GM10248 (cell line): ENCODE measurements at regions not wholly inside any gene's neighbourhood (a gene's known extent, or its start where the extent isn't known, plus 50 kb on each side); places are given as distances from the start of the nearest gene placed in this dataset.

Experiments
- CTCF ChIA-PET: fragments of 300-600 bp; sonication (Branson Sonifier 250); formaldehyde crosslinking; extraction: SDS; loops from one replicate; lab custom pipeline; 2021; ENCODE audit warnings: antibody characterized with exemption; lab: Yijun Ruan, JAX
- POLR2A ChIA-PET: fragments of 350-650 bp; sonication (Branson Sonifier 250); formaldehyde crosslinking; extraction: SDS; loops from one replicate; lab custom pipeline; 2020; ENCODE audit warnings: antibody characterized with exemption; lab: Yijun Ruan, JAX
- DNase-seq: peaks from one replicate; pipeline ENCODE4 v3.0.0; 2012; ENCODE audit errors: extremely low spot score
- TF ChIP-seq, protein P1 (sequence below): IDR thresholded peaks from 2 replicates; pipeline ENCODE4 v1.5.1; 2012; ENCODE audit warnings: mild to moderate bottlenecking, low read depth; ENCODE audit errors: extremely low read depth, missing control alignments, control extremely low read depth

DNA sequence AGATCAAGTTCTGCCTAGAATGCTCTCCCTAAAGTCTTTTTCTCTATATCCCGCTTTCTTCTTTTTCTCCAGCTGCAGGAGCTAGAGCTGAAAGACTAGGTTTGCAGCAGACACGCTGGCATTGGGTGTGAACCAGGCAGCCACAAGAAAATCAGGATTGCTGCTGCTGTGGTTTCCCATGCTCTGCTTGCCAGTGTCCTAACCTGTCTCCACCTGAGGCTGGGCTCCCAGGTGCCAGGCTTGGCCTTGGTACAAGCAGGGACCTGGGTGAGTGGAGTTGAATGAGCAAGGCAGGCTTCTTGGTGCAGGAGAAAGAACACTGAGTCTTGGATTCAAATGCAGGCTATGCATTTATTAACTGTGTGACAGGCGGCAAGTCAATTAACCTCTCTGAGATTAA lies 440.3 kb upstream of the MAF start:
- POLR2A ChIA-PET, result no interaction called here
- CTCF ChIA-PET, result no interaction called here
- DNase-seq, result no peak
- TF ChIP-seq, protein P1, sequence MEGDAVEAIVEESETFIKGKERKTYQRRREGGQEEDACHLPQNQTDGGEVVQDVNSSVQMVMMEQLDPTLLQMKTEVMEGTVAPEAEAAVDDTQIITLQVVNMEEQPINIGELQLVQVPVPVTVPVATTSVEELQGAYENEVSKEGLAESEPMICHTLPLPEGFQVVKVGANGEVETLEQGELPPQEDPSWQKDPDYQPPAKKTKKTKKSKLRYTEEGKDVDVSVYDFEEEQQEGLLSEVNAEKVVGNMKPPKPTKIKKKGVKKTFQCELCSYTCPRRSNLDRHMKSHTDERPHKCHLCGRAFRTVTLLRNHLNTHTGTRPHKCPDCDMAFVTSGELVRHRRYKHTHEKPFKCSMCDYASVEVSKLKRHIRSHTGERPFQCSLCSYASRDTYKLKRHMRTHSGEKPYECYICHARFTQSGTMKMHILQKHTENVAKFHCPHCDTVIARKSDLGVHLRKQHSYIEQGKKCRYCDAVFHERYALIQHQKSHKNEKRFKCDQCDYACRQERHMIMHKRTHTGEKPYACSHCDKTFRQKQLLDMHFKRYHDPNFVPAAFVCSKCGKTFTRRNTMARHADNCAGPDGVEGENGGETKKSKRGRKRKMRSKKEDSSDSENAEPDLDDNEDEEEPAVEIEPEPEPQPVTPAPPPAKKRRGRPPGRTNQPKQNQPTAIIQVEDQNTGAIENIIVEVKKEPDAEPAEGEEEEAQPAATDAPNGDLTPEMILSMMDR, result no peak

DNA sequence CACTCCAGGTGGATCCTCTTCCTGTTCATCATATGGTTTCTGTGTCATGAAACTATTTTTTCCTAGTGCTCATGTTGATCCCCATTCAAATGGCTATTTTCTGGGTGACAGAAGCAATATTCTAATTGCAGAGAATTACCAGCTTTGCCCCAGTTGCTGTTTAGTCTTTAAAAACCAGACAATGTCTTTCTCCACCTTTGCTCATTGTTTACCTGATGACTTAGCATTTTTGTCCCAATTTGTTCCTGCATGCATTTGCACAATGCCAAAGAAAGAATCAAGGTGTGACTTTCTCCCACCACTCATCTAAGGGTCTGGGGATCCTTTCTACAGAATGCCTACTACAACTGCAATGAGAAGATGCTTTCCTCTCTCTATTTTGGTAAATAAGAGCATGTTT lies 439.9 kb upstream of the MAF start:
- TF ChIP-seq, protein P1, result no peak
- ChIA-PET CTCF (no interaction called here), POLR2A (no interaction called here)
- DNase-seq, result no peak

DNA sequence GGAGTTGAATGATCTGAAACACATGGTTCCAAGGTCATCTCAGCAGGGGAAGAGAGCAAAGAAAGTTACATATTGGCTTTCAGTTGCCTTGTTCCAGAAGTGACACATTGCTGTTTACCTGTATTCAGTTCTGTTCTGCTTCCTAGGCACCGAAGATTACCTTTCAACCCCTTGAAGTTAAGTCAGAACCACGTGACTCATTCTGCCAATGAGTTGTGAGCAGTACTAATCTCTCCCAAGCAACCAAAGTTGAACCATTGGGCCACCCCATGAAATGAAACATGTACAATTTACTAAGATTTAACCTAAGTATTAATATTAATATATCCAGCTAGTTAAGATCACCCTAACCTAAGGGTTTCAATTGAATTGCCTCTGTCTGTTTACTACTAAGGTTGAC lies 439.2 kb upstream of the MAF start:
- TF ChIP-seq, protein P1, result no peak
- CTCF ChIA-PET, result no interaction called here
- no peak for DNase-seq
- POLR2A ChIA-PET, result no interaction called here

DNA sequence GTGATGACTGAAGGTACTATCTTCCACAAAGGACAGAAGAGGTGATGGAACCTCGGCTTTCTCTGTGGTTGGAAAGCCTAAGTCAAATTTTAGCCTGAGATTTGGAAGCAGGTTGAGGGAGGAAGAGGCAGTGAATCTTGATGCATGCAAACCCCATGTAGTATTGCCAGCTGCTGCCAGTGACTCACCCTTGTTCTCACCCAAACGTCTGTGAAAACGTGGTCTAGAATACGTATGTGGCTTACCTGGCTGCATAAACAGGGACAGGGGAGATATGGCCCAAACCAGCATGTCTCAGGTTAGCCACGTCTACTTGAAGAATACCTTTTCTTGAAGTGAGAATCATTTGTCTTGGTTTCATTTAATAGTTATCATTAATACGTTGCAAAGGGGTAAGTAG lies 438.0 kb upstream of the MAF start:
- ChIA-PET POLR2A (no interaction called here), CTCF (no interaction called here)
- TF ChIP-seq, protein P1, result no peak
- DNase-seq, result no peak

DNA sequence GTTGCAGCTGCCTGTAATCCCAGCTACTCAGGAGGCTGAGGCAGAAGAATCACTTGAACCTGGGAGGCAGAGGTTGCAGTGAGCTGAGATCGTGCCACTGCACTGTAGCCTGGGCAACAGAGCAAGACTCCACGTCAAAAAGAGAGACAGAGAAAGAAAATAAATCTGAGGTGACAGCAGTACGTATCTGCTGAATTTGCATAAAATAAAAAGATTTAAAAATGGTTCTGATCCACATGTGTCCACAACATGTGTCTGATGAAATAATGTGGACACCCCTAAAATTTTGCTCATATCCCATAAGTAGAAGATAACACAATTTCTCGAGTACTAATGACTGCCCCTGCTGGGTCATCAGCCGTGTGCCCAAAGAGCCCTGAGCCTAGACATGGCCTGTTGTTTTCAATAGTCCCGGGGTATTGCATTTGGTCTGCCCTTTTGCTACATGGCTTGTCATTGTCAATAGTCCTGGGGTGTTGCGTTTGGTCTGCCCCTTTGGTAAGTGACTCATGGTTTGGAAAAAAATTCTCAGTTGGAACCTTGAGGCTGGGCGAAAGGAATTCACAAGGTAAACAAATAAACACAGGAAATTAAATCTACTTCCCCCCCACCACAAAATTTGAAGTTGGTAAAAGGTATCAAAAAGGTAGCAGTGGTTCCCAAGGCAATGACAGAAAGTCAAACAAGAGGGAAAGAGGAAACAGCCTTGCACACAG lies 434.6 kb upstream of the MAF start:
- TF ChIP-seq, protein P1, result no peak
- no peak for DNase-seq
- CTCF ChIA-PET, result interaction anchor here (1.3 kb wide), 1 partner anchor 15 kb away, joined by 4 read pairs; no protein-coding TSS in a partner anchor
- POLR2A ChIA-PET, result no interaction called here

DNA sequence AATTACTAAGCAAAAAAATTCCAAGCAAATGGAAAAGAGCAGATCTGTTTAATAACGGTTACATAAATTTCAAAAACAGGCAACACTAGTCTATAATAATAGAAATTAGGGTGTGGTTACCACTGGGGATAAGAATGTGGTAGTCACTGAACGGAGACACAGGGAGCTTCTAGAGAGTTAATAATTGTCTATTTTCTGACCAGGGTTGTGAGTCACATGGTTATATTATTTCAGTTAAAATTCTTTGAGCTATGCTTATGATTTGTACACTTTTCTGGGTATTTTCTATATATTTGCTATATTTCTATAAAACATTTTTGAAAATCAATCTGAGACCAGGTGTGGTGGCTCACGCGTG lies 433.9 kb upstream of the MAF start:
- ChIA-PET CTCF (no interaction called here), POLR2A (no interaction called here)
- no peak for DNase-seq
- TF ChIP-seq, protein P1, result no peak
